SK-N-SH treated with all-trans-retinoic acid at 6 μM for 48 hours (cell line): ENCODE measurements at regions not wholly inside any gene's neighbourhood (a gene's known extent, or its start where the extent isn't known, plus 50 kb on each side); places are given as distances from the start of the nearest gene placed in this dataset.

Experiments
- ARNTL ChIP-seq: fragments of 450-650 bp; formaldehyde crosslinking; IDR thresholded peaks from 2 replicates; pipeline ENCODE4 v1.5.0; 2020; ENCODE audit warnings: low read depth, mild to moderate bottlenecking, moderate library complexity, borderline replicate concordance
- RARB ChIP-seq: fragments of 250-450 bp; sonication (Bioruptor Pico); IDR thresholded peaks from 2 replicates; pipeline ENCODE4 v1.8.0; 2021; ENCODE audit warnings: mild to moderate bottlenecking, moderate library complexity
- TCF4 ChIP-seq: fragments of 250-450 bp; sonication (Bioruptor Pico); IDR thresholded peaks from 2 replicates; pipeline ENCODE4 v1.8.0; 2021; ENCODE audit warnings: mild to moderate bottlenecking, moderate library complexity, borderline replicate concordance
- ZFP3 ChIP-seq: fragments of 250-450 bp; sonication (Bioruptor Pico); IDR thresholded peaks from 2 replicates; pipeline ENCODE4 v1.5.0; 2020; ENCODE audit warnings: mild to moderate bottlenecking, moderate library complexity
- ZFP30 ChIP-seq: fragments of 450-650 bp; formaldehyde crosslinking; IDR thresholded peaks from 2 replicates; pipeline ENCODE4 v1.5.0; 2022; ENCODE audit warnings: mild to moderate bottlenecking, moderate library complexity
- ZNF565 ChIP-seq: fragments of 450-650 bp; formaldehyde crosslinking; conservative IDR thresholded peaks from 2 replicates; pipeline ENCODE4 v1.5.0; 2020; ENCODE audit warnings: low read depth, mild to moderate bottlenecking, moderate library complexity
- ZNF8 ChIP-seq: fragments of 450-650 bp; formaldehyde crosslinking; IDR thresholded peaks from 2 replicates; pipeline ENCODE4 v1.5.0; 2020; ENCODE audit warnings: mild to moderate bottlenecking, moderate library complexity
- TF ChIP-seq, protein P1 (sequence below): fragments of 250-450 bp; sonication (Bioruptor Pico); IDR thresholded peaks from 2 replicates; pipeline ENCODE4 v1.8.0; 2020; ENCODE audit warnings: mild to moderate bottlenecking, moderate library complexity, borderline replicate concordance
- TF ChIP-seq, protein P2 (sequence below): fragments of 250-450 bp; sonication (Bioruptor Pico); IDR thresholded peaks from 2 replicates; pipeline ENCODE4 v1.5.1; 2021; ENCODE audit warnings: mild to moderate bottlenecking, moderate library complexity

DNA sequence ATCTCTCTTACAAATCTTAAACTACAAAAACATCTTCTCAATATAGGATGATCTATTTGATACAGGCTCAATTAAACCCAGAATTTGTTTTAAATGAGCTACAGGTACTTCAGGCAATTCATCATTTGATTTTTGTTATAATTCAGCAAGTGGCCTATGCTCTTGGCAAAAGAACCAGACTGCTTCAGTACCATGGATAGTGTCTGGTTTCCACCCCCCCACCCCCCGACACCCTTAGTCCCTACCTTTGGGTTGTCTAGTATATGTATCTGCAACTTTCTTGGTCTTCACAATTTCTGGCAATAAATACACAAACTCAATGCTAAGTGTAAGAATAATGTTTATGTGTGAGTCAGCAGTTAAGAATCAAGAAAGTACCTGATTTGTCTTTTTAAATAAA is 97.3 kb upstream of the API5 start:
- TF ChIP-seq ZNF565 (CRISPR knock-in tag) (no peak), ZFP30 (CRISPR knock-in tag) (no peak), ZFP3 (CRISPR knock-in tag) (no peak), RARB (no peak), ZNF8 (no peak), TCF4 (CRISPR knock-in tag) (no peak), ARNTL (CRISPR knock-in tag) (no peak)
- TF ChIP-seq, protein P1, sequence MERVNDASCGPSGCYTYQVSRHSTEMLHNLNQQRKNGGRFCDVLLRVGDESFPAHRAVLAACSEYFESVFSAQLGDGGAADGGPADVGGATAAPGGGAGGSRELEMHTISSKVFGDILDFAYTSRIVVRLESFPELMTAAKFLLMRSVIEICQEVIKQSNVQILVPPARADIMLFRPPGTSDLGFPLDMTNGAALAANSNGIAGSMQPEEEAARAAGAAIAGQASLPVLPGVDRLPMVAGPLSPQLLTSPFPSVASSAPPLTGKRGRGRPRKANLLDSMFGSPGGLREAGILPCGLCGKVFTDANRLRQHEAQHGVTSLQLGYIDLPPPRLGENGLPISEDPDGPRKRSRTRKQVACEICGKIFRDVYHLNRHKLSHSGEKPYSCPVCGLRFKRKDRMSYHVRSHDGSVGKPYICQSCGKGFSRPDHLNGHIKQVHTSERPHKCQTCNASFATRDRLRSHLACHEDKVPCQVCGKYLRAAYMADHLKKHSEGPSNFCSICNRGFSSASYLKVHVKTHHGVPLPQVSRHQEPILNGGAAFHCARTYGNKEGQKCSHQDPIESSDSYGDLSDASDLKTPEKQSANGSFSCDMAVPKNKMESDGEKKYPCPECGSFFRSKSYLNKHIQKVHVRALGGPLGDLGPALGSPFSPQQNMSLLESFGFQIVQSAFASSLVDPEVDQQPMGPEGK (CRISPR knock-in tag) = no peak
- TF ChIP-seq, protein P2, sequence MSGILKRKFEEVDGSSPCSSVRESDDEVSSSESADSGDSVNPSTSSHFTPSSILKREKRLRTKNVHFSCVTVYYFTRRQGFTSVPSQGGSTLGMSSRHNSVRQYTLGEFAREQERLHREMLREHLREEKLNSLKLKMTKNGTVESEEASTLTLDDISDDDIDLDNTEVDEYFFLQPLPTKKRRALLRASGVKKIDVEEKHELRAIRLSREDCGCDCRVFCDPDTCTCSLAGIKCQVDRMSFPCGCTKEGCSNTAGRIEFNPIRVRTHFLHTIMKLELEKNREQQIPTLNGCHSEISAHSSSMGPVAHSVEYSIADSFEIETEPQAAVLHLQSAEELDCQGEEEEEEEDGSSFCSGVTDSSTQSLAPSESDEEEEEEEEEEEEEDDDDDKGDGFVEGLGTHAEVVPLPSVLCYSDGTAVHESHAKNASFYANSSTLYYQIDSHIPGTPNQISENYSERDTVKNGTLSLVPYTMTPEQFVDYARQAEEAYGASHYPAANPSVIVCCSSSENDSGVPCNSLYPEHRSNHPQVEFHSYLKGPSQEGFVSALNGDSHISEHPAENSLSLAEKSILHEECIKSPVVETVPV (CRISPR knock-in tag) = no peak
